ENCODE measurements at regions not wholly inside any gene's neighbourhood (a gene's known extent, or its start where the extent isn't known, plus 50 kb on each side); places are given as distances from the start of the nearest gene placed in this dataset.

- TF ChIP-seq MAX (IDR thresholded peaks at IDR 0.05), result no peak
Measured at GRCh38 chr5:82355053-82355452, 76.9 kb upstream of the RPS23 start (continued).

Data from H1 (cell line).